Trophoblast cell (in vitro differentiated cells and primary cell): ENCODE measurements at regions not wholly inside any gene's neighbourhood (a gene's known extent, or its start where the extent isn't known, plus 50 kb on each side); places are given as distances from the start of the nearest gene placed in this dataset.

Source experiments
- DNase-seq, 2 donors: peaks; one replicate each; pipeline ENCODE4 v3.0.0-alpha.2; 2016
- H2AFZ ChIP-seq: 2 replicates; pipeline ENCODE4 v1.6.1; 2013; ENCODE audit warnings: low read length, moderate library complexity, mild to moderate bottlenecking; ENCODE audit not compliant: insufficient read depth, poor library complexity
- H2AK5ac ChIP-seq: 2 replicates; pipeline ENCODE4 v1.6.1; 2013; ENCODE audit warnings: mild to moderate bottlenecking, low read length
- H2BK120ac ChIP-seq: 2 replicates; pipeline ENCODE4 v1.6.1; 2013; ENCODE audit warnings: low read length, mild to moderate bottlenecking, moderate library complexity; ENCODE audit not compliant: insufficient read depth, poor library complexity
- H2BK12ac ChIP-seq: 2 replicates; pipeline ENCODE4 v1.6.1; 2013; ENCODE audit warnings: mild to moderate bottlenecking, low read length, moderate library complexity
- H2BK5ac ChIP-seq: 2 replicates; pipeline ENCODE4 v1.6.1; 2013; ENCODE audit warnings: low read length, low read depth, moderate library complexity, mild to moderate bottlenecking; ENCODE audit not compliant: poor library complexity
- H3K14ac ChIP-seq: 2 replicates; pipeline ENCODE4 v1.6.1; 2013; ENCODE audit warnings: mild to moderate bottlenecking, low read length
- H3K18ac ChIP-seq: 2 replicates; pipeline ENCODE4 v1.6.1; 2013; ENCODE audit warnings: mild to moderate bottlenecking, low read length
- H3K23ac ChIP-seq: 2 replicates; pipeline ENCODE4 v1.6.1; 2013; ENCODE audit warnings: low read length
- H3K27ac ChIP-seq: 2 replicates; pipeline ENCODE4 v1.5.1; 2013; ENCODE audit warnings: low read depth, mild to moderate bottlenecking, inconsistent platforms, low read length, moderate library complexity
- H3K27me3 ChIP-seq: 2 replicates; pipeline ENCODE4 v1.6.1; 2013; ENCODE audit warnings: inconsistent platforms, mild to moderate bottlenecking, low read length, moderate library complexity; ENCODE audit not compliant: insufficient read depth
- H3K36me3 ChIP-seq, 2 experiments: 1 replicate in 1 of 2; 2 replicates in 1 of 2; pipeline ENCODE4 v1.6.1; 2013; ENCODE audit warnings: low read length in 2 of 2, mild to moderate bottlenecking in 2 of 2, moderate library complexity in 1 of 2; ENCODE audit not compliant: insufficient read depth in 2 of 2, control insufficient read depth in 1 of 2
- H3K4ac ChIP-seq: 2 replicates; pipeline ENCODE4 v1.6.1; 2013; ENCODE audit warnings: low read depth, mild to moderate bottlenecking, low read length, moderate library complexity
- H3K4me1 ChIP-seq, 2 experiments: 1 replicate in 1 of 2; 2 replicates in 1 of 2; pipeline ENCODE4 v1.6.1; 2013; ENCODE audit warnings: low read length in 2 of 2, mild to moderate bottlenecking in 2 of 2, moderate library complexity in 1 of 2; ENCODE audit not compliant: insufficient read depth in 2 of 2, control insufficient read depth in 1 of 2
- H3K4me2 ChIP-seq: 2 replicates; pipeline ENCODE4 v1.6.1; 2013; ENCODE audit warnings: inconsistent platforms, mild to moderate bottlenecking, low read length, moderate library complexity
- H3K4me3 ChIP-seq: 2 replicates; pipeline ENCODE4 v1.5.1; 2013; ENCODE audit warnings: mild to moderate bottlenecking, low read depth, low read length, inconsistent platforms
- H3K79me1 ChIP-seq: one replicate; pipeline ENCODE4 v1.6.1; 2013; ENCODE audit warnings: low read length
- H3K79me2 ChIP-seq: 2 replicates; pipeline ENCODE4 v1.6.1; 2013; ENCODE audit warnings: low read length, mild to moderate bottlenecking; ENCODE audit not compliant: control insufficient read depth, insufficient read depth, poor library complexity
- H3K9ac ChIP-seq: 2 replicates; pipeline ENCODE4 v1.6.1; 2013; ENCODE audit warnings: mild to moderate bottlenecking, low read length
- H3K9me3 ChIP-seq: 2 replicates; pipeline ENCODE4 v1.6.1; 2013; ENCODE audit warnings: low read depth, mild to moderate bottlenecking, control low read depth, inconsistent platforms, low read length; ENCODE audit not compliant: insufficient read depth
- H4K12ac ChIP-seq: 2 replicates; pipeline ENCODE4 v1.6.1; 2013; ENCODE audit warnings: low read depth, mild to moderate bottlenecking, low read length, moderate library complexity
- H4K8ac ChIP-seq: 2 replicates; pipeline ENCODE4 v1.6.1; 2013; ENCODE audit warnings: low read depth, mild to moderate bottlenecking, low read length, moderate library complexity
- H4K91ac ChIP-seq: one replicate; pipeline ENCODE4 v1.6.1; 2013; ENCODE audit warnings: low read depth, mild to moderate bottlenecking, low read length, moderate library complexity
- WGBS: extraction: QIAGEN DNeasy Blood & Tissue Kit; methylation state at CpG from one replicate; pipeline ENCODE4 v1.1.7; 2013; ENCODE audit warnings: missing lambda C conversion rate; ENCODE audit not compliant: insufficient read length, insufficient coverage; ENCODE audit errors: extremely low coverage; 5-methylcytosine and 5-hydroxymethylcytosine counted together

GRCh38 chr1:79646880-79647279, 640.4 kb upstream of the ADGRL4 start:
- H2BK120ac ChIP-seq = no peak overlapping the region
- no peak overlapping the region for H4K12ac ChIP-seq
- H3K36me3 ChIP-seq = no peaks in the 10 kb centered on the region
- H3K9me3 ChIP-seq = no peaks in the 10 kb centered on the region
- H3K27ac ChIP-seq = no peak overlapping the region
- DNase-seq = peak in 1 of 2 donors; percentile 31
- no CpG with 5 or more reads among the region's 3 CpGs for WGBS
- no peaks in the 10 kb centered on the region for H3K27me3 ChIP-seq
- H3K14ac ChIP-seq = no peak overlapping the region
- H2AK5ac ChIP-seq = no peak overlapping the region
- no peaks in the 10 kb centered on the region for H3K79me2 ChIP-seq
- H4K8ac ChIP-seq = no peak overlapping the region
- no peak overlapping the region for H2BK5ac ChIP-seq
- H3K4me1 ChIP-seq = peaks cover 0 to 2% of the 10 kb centered on the region in 2 experiments
- H3K9ac ChIP-seq = no peak overlapping the region
- H3K23ac ChIP-seq = no peak overlapping the region
- H2BK12ac ChIP-seq = no peak overlapping the region
- no peaks in the 10 kb centered on the region for H3K79me1 ChIP-seq
- H3K4me3 ChIP-seq = no peak overlapping the region
- H3K4ac ChIP-seq = no peak overlapping the region
- no peak overlapping the region for H4K91ac ChIP-seq
- H3K4me2 ChIP-seq = no peak overlapping the region
- no peak overlapping the region for H2AFZ ChIP-seq
- no peak overlapping the region for H3K18ac ChIP-seq

- Histone ChIP-seq H3K14ac (no peak overlapping the region), H3K4me3 (no peak overlapping the region), H2AK5ac (no peak overlapping the region), H3K23ac (no peak overlapping the region), H4K12ac (no peak overlapping the region), H3K36me3 (no peaks in the 10 kb centered on the region), H3K27me3 (no peaks in the 10 kb centered on the region), H3K79me2 (no peaks in the 10 kb centered on the region), H2AFZ (no peak overlapping the region), H2BK12ac (no peak overlapping the region), H3K9ac (no peak overlapping the region), H3K18ac (no peak overlapping the region), H3K4ac (no peak overlapping the region), H3K79me1 (no peaks in the 10 kb centered on the region), H3K9me3 (no peaks in the 10 kb centered on the region), H4K91ac (no peak overlapping the region), H3K4me2 (no peak overlapping the region), H3K4me1 (no peaks in the 10 kb centered on the region), H3K27ac (no peak overlapping the region), H2BK5ac (no peak overlapping the region), H4K8ac (no peak overlapping the region), H2BK120ac (no peak overlapping the region)
- WGBS = no CpG with 5 or more reads among the region's 2 CpGs
- DNase-seq = no peak
Observed at GRCh38 chr1:79638382-79638781, 631.9 kb upstream of the ADGRL4 start.

DNA sequence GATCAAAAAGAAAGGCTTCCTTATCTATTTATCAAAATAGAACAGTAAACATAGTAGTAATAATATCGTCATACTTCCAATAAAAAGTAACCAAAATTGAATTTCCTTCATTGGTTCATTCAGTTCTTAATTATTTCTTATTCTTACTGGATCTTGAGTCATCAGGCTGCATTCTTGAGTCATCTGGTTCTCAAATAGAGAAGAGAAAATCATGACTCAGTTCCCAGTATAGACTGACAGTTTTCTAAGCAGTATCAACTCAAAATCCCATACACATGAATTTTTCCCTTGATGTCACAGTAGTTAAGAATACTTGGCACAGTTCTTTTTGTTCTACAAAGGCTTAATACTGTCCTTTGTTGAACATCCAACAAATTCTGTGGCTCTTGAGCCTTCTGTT, 626.9 kb upstream of the ADGRL4 start:
- H3K36me3 ChIP-seq = no peaks in the 10 kb centered on the region
- H3K23ac ChIP-seq = no peak overlapping the region
- no peaks in the 10 kb centered on the region for H3K79me2 ChIP-seq
- H2BK5ac ChIP-seq = no peak overlapping the region
- H4K91ac ChIP-seq = no peak overlapping the region
- H4K8ac ChIP-seq = no peak overlapping the region
- H3K4me1 ChIP-seq = no peaks in the 10 kb centered on the region
- no peak overlapping the region for H3K4ac ChIP-seq
- H3K4me3 ChIP-seq = no peak overlapping the region
- H3K18ac ChIP-seq = no peak overlapping the region
- no peak overlapping the region for H2BK120ac ChIP-seq
- H3K14ac ChIP-seq = no peak overlapping the region
- no peak for DNase-seq
- H3K9me3 ChIP-seq = no peaks in the 10 kb centered on the region
- H2AFZ ChIP-seq = no peak overlapping the region
- no peak overlapping the region for H3K27ac ChIP-seq
- H3K9ac ChIP-seq = no peak overlapping the region
- no peaks in the 10 kb centered on the region for H3K27me3 ChIP-seq
- H3K4me2 ChIP-seq = no peak overlapping the region
- no peak overlapping the region for H2AK5ac ChIP-seq
- WGBS = no CpG with 5 or more reads among the region's 1 CpG
- no peak overlapping the region for H2BK12ac ChIP-seq
- no peak overlapping the region for H4K12ac ChIP-seq
- H3K79me1 ChIP-seq = no peaks in the 10 kb centered on the region

DNA sequence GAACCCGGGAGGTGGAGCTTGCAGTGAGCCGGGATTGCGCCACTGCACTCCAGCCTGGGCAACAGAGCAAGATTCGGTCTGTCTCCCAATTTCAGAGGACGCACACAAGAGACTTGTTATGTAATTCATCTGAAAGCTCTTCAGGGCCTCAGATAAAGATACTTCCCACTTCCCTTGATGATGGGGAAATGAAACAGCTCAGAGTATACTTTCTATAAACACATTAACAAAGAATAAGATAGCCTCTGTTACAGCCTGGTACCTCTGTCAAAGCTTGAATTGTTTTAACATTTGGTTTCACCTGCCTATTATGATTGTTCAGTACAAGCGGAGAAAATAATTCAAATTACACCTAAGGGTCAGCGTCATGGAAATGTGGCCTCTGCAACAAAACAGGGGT, 622.9 kb upstream of the ADGRL4 start:
- Histone ChIP-seq H3K79me1 (no peaks in the 10 kb centered on the region), H3K4me1 (no peaks in the 10 kb centered on the region), H3K9ac (no peak overlapping the region), H2BK12ac (no peak overlapping the region), H4K12ac (no peak overlapping the region), H3K9me3 (no peaks in the 10 kb centered on the region), H3K27me3 (no peaks in the 10 kb centered on the region), H3K18ac (no peak overlapping the region), H2AK5ac (no peak overlapping the region), H2AFZ (no peak overlapping the region), H3K23ac (no peak overlapping the region), H2BK120ac (no peak overlapping the region), H3K4me2 (no peak overlapping the region), H4K8ac (no peak overlapping the region), H3K4me3 (no peak overlapping the region), H3K79me2 (no peaks in the 10 kb centered on the region), H3K4ac (no peak overlapping the region), H3K14ac (no peak overlapping the region), H4K91ac (no peak overlapping the region), H3K27ac (no peak overlapping the region), H3K36me3 (no peaks in the 10 kb centered on the region), H2BK5ac (no peak overlapping the region)
- WGBS = no CpG with 5 or more reads among the region's 7 CpGs
- no peak for DNase-seq
